ENCODE measurements at regions not wholly inside any gene's neighbourhood (a gene's known extent, or its start where the extent isn't known, plus 50 kb on each side); places are given as distances from the start of the nearest gene placed in this dataset.

DNA sequence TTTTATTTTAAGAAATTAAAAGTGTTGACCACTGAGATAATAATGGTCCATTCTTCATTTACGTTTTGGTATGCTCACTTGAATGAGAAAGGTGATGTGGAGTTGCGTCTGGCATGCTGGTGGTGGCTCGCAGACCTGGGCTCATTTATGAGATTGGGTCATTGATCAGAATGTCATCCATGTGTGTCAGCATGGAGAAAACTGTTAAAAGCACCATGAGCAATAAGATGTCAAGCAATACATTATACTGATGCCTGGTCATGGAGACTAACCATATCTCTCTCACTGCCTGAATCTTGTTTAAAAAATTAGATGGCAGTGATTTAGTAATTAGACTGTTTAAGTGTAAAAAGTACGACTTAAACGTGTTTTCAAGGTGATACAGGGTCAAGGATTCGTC lies 503.4 kb upstream of the SEMA6D start (continued):
- TF ChIP-seq, protein P1, sequence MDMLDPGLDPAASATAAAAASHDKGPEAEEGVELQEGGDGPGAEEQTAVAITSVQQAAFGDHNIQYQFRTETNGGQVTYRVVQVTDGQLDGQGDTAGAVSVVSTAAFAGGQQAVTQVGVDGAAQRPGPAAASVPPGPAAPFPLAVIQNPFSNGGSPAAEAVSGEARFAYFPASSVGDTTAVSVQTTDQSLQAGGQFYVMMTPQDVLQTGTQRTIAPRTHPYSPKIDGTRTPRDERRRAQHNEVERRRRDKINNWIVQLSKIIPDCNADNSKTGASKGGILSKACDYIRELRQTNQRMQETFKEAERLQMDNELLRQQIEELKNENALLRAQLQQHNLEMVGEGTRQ (IDR thresholded peaks at IDR 0.05; ENCODE audit: low read length), result no peak
- no peak for TF ChIP-seq TAF1 (IDR thresholded peaks at IDR 0.05; ENCODE audit: low read depth, low read length)

Measured in H1 (cell line).